ENCODE measurements at regions not wholly inside any gene's neighbourhood (a gene's known extent, or its start where the extent isn't known, plus 50 kb on each side); places are given as distances from the start of the nearest gene placed in this dataset.

DNA sequence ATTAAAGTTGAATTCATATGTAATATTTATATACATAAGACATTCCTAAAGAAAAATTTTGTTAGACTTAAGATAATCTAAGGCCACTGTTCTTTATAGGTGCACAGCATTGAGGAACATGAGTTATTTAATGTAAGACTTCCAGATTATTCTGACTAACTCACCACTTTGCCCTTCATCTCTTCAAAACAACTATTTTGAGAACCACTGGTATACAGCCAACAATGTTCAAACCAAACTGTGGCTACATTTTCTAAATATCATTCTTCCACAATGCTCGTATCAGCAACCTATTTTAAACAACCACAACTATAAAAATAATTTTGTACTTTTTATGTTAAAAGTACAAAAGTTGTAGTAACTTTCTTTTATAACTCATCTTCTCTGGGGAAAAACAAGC, 199.8 kb upstream of the ALCAM start:
- in situ Hi-C loops (cut with HindIII; ENCODE audit: low sequenced_read_pairs) = no loop called here

DNA sequence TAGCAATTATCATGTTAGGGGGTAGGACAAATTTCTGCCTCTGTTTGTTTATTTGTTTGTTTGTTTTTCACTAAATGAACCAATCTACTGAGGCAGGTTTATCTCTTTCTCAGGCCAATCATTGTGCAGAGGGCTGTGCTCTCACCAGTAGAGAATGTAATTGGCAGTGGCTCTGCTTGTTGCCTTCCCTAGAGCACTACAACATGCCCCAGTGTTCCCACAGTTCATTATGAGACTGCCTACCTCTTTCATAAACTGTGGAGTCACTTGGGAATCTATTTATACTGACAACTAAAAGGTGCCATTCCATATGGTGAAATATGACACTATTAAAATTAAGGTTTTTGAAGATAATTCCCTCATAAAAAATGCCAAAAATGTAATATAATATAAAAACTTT, 196.3 kb upstream of the ALCAM start:
- in situ Hi-C loops (cut with HindIII; ENCODE audit: low sequenced_read_pairs) = no loop called here

DNA sequence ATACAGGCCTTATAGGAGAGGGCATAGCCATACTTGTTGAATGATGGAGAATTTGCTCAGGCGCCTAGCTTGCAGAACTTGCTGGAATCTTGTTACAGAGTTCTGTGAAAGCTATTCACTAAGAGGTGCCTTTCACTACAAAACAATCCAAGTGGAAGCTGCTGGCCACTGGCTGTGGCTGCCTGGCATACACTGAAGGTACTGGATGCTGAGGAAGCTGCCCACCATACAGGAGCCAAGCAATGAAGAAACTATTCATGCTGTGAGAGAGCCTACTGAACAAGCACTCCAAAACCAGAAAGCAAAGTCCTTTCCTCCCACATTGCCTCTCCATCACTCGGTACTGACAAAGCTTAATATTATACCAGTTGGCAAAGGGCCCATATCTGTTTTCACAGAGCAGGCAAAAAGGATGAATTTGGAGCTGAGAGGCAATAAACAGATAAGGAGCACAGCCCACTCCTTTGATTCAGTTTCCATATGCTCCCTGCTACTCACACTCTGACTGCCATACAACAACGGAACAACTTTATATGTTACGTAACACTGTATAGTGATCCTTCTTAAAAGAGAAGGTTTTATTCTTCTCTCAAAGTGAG, 192.6 kb upstream of the ALCAM start:
- in situ Hi-C loops (cut with HindIII; ENCODE audit: low sequenced_read_pairs) = no loop called here

DNA sequence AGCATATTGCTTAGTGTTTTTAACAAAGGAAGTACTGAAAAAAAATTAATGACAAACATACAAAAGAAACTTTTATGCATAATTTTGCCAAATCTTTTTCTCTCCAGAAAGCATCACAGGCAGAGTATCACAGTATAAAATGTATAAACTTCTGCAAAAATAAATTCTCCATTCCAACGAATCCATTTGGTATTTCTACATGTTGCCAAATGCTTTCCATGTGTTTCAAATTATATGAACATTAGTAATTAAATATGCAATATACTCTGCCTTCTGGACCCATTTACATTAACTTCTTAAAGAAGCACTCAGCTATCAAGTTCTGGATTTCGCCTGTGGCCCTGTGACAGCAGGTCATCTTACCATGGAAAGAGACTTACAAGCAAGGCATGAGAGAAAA, 189.1 kb upstream of the ALCAM start:
- in situ Hi-C loops (cut with HindIII; ENCODE audit: low sequenced_read_pairs) = no loop called here

DNA sequence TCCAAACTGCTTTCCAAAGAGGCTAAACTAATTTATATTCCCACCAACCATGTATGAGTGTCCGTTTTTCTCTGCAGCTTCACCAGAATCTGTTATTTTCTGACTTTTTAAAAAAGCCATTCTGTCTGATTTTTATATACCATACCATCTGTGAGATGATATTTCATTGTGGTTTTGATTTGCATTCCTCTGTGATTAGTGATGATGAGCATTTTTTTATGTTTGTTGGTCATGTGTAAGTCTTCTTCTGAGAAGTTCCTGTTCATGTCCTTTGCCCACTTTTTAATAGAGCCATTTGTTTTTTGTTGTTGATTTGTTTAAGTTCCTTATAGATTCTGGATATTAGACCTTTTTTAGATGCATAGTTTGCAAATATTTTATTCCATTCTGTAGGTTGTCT, 179.4 kb upstream of the ALCAM start:
- in situ Hi-C loops (cut with HindIII; ENCODE audit: low sequenced_read_pairs) = no loop called here

DNA sequence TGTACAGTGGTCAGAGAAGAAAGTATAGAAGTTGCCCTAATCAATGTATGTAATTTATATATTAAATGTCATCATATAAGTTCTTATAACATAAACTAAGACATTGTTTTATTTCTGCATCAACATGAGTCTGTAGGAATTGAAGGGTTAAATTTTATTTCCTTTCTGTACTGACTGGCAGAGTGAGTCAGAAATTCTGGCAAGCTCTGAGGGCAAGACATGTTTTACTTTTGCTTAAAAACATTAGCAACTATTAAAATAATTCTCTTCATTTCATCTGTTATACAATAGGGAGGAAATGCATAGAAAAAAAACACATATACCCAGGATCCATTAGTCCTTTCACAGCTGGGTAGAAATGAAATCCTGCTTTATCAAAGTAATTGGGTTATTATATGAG, 171.4 kb upstream of the ALCAM start:
- in situ Hi-C loops (cut with HindIII; ENCODE audit: low sequenced_read_pairs) = no loop called here

DNA sequence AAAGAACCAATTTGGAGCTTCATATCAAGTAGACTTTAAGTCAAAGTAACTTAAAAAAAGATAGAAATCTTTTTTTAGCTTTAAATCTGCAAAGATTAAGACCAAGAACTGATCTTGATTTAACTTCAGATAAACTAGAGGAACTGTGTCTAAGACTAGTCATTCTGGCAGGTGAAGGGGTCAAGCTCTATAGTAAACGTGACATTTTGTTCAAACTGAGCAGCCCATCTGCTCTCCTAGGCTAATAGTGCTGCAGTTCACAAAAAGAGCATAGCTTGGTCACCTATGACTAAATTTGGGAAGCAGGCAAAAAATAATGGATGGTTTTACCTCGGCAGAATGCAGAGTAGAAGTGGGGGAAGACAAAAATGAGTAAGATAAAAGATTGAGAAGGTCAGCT, 168.8 kb upstream of the ALCAM start:
- in situ Hi-C loops (cut with HindIII; ENCODE audit: low sequenced_read_pairs) = no loop called here

DNA sequence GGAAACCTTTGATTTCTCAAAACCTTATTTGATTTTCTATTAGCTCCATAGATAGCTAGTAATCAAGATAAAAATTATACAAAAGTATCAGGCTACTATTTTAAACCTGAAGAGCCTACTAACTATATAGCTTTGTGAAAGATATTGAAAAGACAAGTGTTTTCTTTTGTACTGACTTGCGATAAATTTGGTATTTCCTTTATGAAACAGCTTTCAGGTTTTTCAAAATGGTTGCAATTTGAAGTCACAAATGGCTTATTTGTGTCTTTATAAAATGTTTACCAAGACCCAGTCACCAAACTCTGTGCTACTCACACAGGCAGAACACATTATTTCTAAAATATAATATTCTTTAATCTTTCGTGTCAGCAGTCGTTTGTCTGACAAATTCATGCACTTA, 167.5 kb upstream of the ALCAM start:
- in situ Hi-C loops (cut with HindIII; ENCODE audit: low sequenced_read_pairs) = no loop called here

DNA sequence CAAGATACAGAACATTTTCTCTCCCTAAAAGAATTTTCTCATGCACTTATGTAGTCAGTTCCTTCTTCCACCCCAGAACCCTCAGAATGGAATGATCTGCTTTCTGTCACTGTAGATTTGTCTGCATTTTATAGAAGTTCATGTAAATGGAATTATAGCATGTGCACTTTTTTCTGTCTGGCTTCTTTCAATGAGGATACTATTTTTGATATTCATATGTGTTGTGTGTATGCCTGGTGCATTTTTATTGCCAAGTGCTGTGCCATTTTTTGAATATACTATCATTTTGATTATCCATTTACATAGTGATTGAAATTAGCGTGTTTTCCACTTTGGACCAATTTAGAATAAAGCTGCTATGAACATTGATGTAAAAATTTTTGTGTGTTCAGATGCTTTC, 156.6 kb upstream of the ALCAM start:
- in situ Hi-C loops (cut with HindIII; ENCODE audit: low sequenced_read_pairs) = no loop called here

DNA sequence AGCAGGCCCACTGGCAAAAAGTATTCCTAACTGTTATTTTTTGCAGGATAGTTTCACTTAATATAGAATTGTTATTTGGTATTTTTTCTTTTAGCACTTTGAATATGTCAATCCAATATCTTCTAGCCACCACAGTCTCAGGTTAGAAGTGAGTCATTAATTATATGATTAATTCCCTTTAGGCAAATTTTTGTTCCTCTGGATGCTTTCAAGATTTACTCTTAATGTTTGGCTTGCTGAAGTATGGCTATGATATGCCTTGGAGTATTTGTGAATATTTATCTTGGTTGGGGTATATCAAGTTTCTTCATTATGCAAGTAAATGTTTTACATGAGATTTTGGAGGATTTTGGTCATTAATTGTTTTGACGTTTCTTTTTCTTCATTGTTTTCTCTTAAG, 152.1 kb upstream of the ALCAM start:
- in situ Hi-C loops (cut with HindIII; ENCODE audit: low sequenced_read_pairs) = no loop called here

DNA sequence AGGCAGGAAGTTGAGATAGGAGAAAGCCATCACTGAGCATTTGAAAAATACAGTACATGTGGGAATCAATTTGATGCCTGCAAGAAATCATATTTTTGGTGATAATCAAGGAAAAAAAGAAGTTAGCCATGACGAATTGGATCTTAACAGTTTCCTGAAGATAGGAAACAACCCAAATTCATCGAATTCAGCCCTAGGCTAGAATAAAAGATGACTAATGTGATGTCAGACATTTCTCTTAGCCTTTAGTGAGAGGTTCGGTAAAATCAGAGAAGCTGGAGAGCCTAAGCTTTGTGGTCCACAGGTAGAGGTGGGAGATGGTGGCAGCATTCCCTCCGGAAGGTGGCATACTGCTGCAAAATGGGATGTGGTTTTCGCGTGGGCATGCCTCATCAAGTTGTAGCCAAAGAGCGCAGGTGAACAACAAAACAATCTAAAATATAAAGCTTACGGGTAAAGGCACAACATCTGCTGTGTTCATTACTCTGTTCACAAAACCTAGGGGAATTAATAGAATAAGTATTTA, 144.1 kb upstream of the ALCAM start:
- in situ Hi-C loops (cut with HindIII; ENCODE audit: low sequenced_read_pairs) = no loop called here

DNA sequence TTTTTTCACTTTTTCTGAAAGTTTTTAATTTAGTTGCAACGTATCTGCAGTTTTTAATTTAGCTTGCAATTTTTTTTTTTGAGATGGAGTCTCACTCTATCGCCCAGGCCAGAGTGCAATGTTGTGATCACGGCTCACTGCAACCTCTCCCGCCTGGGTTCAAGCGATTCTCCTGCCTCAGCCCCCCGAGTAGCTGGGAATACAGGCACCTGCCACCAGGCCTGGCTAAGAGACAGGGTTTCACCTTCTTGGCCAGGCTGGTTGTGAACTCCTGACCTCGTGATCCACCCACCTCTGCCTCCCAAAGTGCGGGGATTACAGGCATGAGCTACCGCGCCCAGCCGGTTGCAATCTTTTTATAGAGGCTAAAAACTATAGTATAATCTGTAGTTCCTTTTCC, 142.9 kb upstream of the ALCAM start:
- in situ Hi-C loops (cut with HindIII; ENCODE audit: low sequenced_read_pairs) = no loop called here

DNA sequence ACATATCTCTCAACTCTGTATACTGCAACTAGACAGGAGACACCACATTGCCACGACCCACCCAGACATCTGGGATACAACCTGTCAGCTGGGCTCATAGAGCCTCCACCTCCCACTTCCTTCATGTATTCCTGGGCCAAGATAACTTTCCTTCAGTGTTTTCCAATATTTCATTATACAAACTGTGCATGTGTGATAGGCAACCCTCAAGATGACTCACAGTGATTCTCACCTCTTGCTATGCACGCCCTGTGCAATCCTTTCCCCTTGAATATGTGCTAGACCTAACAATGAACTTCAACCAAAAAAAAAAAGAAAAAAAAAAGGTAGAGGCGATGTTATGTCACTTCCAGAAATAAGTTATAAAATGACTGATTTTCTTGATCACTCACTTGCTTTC, 138.0 kb upstream of the ALCAM start:
- in situ Hi-C loops (cut with HindIII; ENCODE audit: low sequenced_read_pairs) = no loop called here

DNA sequence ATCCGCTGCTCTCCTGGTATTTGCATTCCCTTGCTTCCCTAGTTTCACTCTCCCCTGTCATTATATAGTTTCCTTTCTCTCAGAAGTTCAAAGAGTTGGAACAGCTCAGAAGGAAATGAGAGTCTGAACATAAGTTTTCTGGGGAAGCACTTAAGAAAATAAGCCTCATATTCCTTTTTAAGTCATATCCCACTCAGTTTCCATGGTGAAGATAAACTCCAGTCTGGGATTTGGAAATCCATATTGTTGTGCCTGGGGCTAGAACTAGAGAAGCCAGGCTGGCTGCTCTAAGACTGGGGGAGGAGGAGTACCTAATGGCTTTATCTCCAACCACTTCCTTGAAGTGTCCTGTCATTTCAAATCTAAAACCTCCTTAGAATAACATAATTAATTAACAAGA, 134.2 kb upstream of the ALCAM start:
- in situ Hi-C loops (cut with HindIII; ENCODE audit: low sequenced_read_pairs) = loop anchor here (5.0 kb wide), 1 partner anchor 55 kb away; no protein-coding TSS in a partner anchor

DNA sequence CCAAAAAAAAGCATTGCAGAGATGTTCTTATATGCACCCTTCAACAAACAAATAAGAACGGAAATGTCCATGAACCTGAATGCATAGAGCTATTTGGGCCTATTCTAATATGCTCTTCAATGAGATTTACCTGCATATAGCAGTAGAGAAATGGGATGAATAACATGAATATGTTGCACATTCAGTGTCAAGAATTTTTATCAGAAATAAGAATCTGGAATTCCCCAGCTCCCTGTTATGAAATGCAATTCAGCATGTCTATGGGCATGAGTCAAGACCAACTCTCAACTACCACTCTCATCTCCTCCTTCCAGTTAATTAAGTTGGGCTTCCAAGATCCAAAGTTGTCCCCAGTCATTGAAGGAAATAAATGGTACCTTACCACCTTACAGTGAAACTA, 133.7 kb upstream of the ALCAM start:
- in situ Hi-C loops (cut with HindIII; ENCODE audit: low sequenced_read_pairs) = loop anchor here (5.0 kb wide), 1 partner anchor 54 kb away; no protein-coding TSS in a partner anchor

DNA sequence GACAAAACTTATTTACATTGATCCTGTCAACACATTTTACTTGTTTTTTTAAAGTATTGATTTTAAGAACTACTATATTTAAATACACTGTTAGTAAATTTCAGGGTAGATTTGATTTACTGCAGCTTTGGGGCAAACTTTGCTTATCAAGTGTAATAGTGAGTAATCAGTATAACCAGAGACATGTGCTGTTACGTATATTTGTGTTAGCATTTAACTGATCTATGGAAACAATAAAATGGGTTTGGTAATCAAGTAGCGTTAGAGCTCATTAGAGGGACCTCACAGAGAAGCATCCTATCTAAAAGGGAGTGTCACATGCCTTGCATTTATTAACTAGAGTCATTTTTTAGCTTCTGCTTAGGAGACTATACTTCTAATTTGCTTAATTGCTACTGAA, 131.5 kb upstream of the ALCAM start:
- in situ Hi-C loops (cut with HindIII; ENCODE audit: low sequenced_read_pairs) = no loop called here

DNA sequence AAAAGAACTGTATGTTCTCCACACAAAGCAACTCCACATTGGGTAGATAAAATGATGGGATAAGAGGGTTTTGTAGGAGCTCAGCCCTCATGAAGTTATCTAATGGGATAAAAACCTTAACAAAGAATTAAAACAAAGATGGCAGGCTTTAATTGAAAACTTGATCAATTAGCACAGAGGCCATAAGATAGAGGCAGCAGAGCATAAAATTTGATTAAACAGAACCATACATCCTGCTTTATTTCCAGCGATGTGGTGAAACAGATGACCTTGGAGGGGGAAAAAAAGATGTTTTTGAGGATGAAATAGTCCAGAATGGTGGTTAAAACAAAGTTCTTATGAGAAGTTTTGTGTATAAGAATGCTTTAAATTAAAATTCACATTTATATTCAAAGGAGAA, 130.9 kb upstream of the ALCAM start:
- in situ Hi-C loops (cut with HindIII; ENCODE audit: low sequenced_read_pairs) = no loop called here

DNA sequence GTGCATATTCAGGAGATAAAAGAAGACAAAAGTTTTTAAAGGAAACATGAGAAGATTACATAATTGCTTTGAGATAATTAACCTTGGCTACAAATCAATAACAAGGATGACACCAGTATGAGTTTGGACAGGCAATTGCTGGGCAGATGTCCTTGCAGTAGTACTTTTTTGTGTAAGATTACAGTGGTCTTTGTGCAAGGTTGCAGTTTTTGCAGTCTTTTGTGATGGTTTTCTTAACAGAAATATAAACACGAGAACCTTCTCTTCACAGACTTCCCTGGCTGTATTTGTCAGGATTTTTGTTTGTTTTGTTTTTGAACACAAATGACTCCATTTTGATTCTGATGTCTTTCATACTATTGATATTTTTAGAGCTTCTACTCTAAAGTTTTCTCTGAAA, 128.3 kb upstream of the ALCAM start:
- in situ Hi-C loops (cut with HindIII; ENCODE audit: low sequenced_read_pairs) = no loop called here

DNA sequence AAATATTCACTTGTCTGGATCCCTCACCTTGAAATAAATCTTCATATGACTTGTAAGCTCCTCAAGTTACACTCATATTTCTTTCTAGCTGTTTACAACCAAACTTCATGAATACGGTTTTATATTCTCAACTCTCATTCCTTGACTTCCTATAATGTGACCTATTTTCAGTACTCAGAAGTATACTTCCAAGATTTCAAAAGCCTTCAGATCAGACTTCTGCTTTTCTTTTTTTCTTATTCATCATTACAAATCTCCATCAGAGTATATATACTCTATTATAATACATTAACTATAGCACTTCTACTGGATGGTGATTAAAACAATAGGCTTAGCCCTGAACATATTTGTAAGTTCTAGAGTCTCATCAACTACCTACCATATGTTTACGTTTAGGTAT, 123.6 kb upstream of the ALCAM start:
- in situ Hi-C loops (cut with HindIII; ENCODE audit: low sequenced_read_pairs) = no loop called here

DNA sequence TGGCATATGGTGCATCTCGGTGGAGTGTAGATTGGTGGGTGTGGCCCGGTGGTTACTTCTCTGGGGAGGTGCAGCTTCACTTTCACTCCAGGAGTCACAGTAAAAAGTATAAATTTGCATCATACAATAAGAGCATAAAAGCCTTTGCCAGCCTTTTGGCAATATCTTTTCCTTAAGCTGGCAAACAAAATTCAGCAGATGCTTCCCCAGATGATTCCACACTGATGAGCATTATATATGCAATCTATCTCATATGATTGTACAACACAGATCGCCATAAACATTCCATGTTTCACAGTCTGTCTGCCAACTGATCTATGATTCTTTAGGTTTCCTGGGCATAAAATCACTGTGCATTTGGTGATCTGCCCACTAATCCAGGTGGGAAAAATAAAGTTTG, 120.2 kb upstream of the ALCAM start:
- in situ Hi-C loops (cut with HindIII; ENCODE audit: low sequenced_read_pairs) = no loop called here

DNA sequence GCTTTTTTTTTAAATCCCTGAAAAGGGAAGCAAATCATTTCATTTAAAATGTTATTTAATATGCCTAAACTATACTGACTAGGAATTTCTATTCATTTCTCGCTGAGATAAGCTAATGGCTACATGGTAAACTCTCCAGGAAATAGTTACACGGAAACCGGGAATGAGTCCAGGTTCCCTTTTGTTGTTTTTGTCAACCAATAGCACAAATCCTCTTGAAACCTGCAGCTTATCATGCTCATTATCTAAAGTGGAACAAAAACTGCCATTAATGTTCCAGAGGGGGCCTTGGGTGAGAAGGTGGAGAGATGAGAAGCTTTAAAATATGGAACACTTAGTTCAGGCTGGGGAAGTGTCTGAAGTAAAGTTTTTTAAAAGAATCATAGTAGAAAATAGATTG, 113.5 kb upstream of the ALCAM start:
- in situ Hi-C loops (cut with HindIII; ENCODE audit: low sequenced_read_pairs) = no loop called here

DNA sequence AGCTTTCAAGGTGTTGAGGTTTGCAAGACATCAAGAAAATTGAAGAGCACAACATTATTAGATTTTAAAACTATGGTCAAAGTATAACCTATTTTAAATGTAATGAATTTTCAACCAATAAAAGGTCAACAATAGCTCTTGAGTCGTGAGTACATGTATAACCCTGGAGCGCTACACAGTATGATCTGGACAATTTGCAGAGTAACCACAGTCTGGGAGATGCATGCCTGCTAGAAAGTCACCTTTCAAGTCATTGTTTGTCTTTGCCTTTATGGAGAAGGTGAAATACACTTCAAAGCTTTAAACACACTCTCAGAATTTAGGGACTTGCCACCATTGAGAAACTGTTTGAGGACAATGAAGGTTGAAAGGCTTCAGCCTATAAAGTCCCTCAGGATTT, 112.6 kb upstream of the ALCAM start:
- in situ Hi-C loops (cut with HindIII; ENCODE audit: low sequenced_read_pairs) = no loop called here

DNA sequence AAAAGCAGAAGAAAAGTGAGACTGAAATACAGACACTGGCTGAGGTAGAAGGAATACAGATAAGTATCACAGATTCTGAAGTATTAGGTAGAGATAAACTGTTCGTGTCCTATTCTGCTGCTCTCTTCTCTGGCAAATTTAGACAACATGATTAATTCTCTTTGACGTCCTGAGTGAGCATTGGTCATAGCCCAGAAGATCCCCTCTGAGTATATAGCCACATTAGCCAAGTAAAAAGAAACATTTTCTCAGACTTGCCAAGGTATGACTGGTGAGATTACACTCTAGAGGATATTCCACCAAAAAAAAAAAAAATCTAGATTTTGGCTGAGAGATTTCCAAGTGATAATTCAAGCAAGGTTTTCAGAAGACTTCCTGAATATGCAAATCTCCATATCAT, 111.4 kb upstream of the ALCAM start:
- in situ Hi-C loops (cut with HindIII; ENCODE audit: low sequenced_read_pairs) = no loop called here

Data from endothelial cell of hepatic sinusoid (primary cell).